Testis (tissue), 2 donors: ENCODE measurements at regions not wholly inside any gene's neighbourhood (a gene's known extent, or its start where the extent isn't known, plus 50 kb on each side); places are given as distances from the start of the nearest gene placed in this dataset.

Source experiments
- CTCF ChIP-seq, 3 experiments: fragments of 450-650 bp in 2 of 3; fragments of 200-600 bp in 1 of 3; sonication (generic) in 1 of 3; IDR thresholded peaks; one replicate each; pipeline ENCODE4 v1.5.1; 2016 to 2019; ENCODE audit warnings: antibody characterized with exemption in 3 of 3, mild to moderate bottlenecking in 2 of 3, moderate library complexity in 1 of 3
- POLR2A ChIP-seq: fragments of 450-650 bp; IDR thresholded peaks from one replicate; pipeline ENCODE4 v1.6.1; 2017; ENCODE audit warnings: antibody characterized with exemption, mild to moderate bottlenecking, moderate library complexity

DNA sequence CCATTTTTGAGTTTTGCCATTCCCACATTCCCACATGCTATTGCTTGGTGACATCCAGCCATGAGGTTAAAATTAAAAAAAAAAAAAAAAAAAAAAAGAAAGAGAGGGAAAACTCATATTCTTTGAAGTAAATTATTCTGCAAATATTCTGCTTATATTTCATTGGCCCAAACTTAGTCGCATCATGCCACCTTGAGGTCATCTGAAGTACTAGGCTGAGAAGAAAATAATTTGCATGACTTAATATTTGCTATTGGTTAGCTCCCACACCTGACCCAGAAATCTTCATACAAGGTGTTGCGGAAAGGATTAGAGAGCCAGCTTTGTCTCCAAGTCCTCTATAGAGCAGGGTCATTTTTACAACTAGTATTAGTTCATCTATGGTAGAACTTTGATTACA lies 2206.0 kb downstream of the MRPL39 start:
- TF ChIP-seq CTCF (IDR thresholded peaks at IDR 0.05), result peak in 1 of 3 experiments; percentile 8
- no peak for TF ChIP-seq POLR2A
